ENCODE measurements at regions not wholly inside any gene's neighbourhood (a gene's known extent, or its start where the extent isn't known, plus 50 kb on each side); places are given as distances from the start of the nearest gene placed in this dataset.

GRCh38 chr12:115895247-115895646, 382.2 kb downstream of the MED13L start:
- no peaks in the 10 kb centered on the region for H3K36me3 ChIP-seq (ENCODE audit: insufficient read depth, low read length)
- no peaks in the 10 kb centered on the region for H3K27me3 ChIP-seq (ENCODE audit: insufficient read depth, low read depth, low read length)
- no peaks in the 10 kb centered on the region for H3K9me3 ChIP-seq (ENCODE audit: low read length)
- H3K9me2 ChIP-seq (ENCODE audit: insufficient read depth, low read length), result no peaks in the 10 kb centered on the region
- H3K27ac ChIP-seq (ENCODE audit: low read length), result no peak overlapping the region
- no peaks in the 10 kb centered on the region for H4K20me1 ChIP-seq (ENCODE audit: insufficient read depth)
- no peak overlapping the region for H3K4me3 ChIP-seq (ENCODE audit: low read length)
- no peak overlapping the region for H3K4me2 ChIP-seq (ENCODE audit: low read length)
- no peak overlapping the region for H2AFZ ChIP-seq (ENCODE audit: low read depth, low read length)
- TF ChIP-seq EZH2 (IDR thresholded peaks at IDR 0.05; ENCODE audit: borderline replicate concordance, insufficient read depth, low read length, poor library complexity, severe bottlenecking) (no peak), SMC3 (conservative IDR thresholded peaks at IDR 0.05; ENCODE audit: poor library complexity) (no peak)
- no peaks in the 10 kb centered on the region for H3K79me2 ChIP-seq (replicated peaks; ENCODE audit: insufficient read depth, low read length)
- no peaks in the 10 kb centered on the region for H3F3A ChIP-seq (ENCODE audit: insufficient read depth, low read length, poor library complexity, severe bottlenecking)
- H3K9ac ChIP-seq (ENCODE audit: low read length), result no peak overlapping the region

DNA sequence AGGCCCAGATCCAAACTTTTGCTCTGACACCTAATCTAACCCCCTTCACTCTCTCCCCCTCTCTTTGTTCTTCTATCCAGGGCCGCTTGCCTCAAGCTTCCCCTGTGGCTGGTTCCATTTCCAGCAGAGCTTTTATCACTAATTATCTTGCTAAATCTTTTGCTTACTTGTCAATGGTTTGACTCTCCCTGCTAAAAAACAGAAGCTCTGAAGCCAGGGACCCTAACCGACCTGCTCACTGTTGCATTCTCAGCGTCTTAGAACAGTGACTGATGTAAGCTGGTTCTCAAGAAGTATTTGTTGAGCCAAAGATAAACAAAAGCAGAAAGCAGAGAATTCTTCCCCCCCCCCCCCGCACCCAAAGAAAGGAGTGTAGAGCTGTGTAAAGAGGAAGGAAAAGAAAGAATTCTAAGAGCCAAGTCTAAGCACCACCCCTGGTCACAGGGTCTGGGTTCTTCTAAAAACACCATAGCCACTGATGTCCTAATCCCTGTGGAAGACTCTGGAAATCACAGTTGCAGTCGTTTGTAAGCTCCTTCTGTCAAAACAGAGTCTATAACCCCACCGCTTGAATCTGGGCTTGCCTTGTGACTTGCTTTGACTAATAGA, 385.8 kb downstream of the MED13L start:
- no peak overlapping the region for H3K4me2 ChIP-seq (ENCODE audit: low read length)
- TF ChIP-seq EZH2 (IDR thresholded peaks at IDR 0.05; ENCODE audit: borderline replicate concordance, insufficient read depth, low read length, poor library complexity, severe bottlenecking) (no peak), RAD21 (conservative IDR thresholded peaks at IDR 0.05) (no peak), EP300 (conservative IDR thresholded peaks at IDR 0.05; ENCODE audit: poor library complexity, severe bottlenecking) (no peak), TAF1 (IDR thresholded peaks at IDR 0.05; ENCODE audit: low read depth) (no peak), REST (IDR thresholded peaks at IDR 0.05; ENCODE audit: borderline replicate concordance) (no peak), MXI1 (conservative IDR thresholded peaks at IDR 0.05; ENCODE audit: poor library complexity, severe bottlenecking) (no peak), SMC3 (conservative IDR thresholded peaks at IDR 0.05; ENCODE audit: poor library complexity) (no peak), POLR2AphosphoS5 (IDR thresholded peaks at IDR 0.05) (no peak), CTCF (IDR thresholded peaks at IDR 0.05; ENCODE audit: poor library complexity, severe bottlenecking) (no peak)
- no peak overlapping the region for H3K27ac ChIP-seq (ENCODE audit: low read length)

More for the DNA sequence above, 385.8 kb downstream of the MED13L start:
- Histone ChIP-seq H3K9me3 (ENCODE audit: low read length) (no peaks in the 10 kb centered on the region), H3K4me3 (ENCODE audit: low read length) (no peak overlapping the region), H3F3A (ENCODE audit: insufficient read depth, low read length, poor library complexity, severe bottlenecking) (no peaks in the 10 kb centered on the region), H3K79me2 (replicated peaks; ENCODE audit: insufficient read depth, low read length) (no peaks in the 10 kb centered on the region), H3K9ac (ENCODE audit: low read length) (no peak overlapping the region), H3K36me3 (ENCODE audit: insufficient read depth, low read length) (no peaks in the 10 kb centered on the region), H3K9me2 (ENCODE audit: insufficient read depth, low read length) (no peaks in the 10 kb centered on the region), H2AFZ (ENCODE audit: low read depth, low read length) (no peak overlapping the region), H4K20me1 (ENCODE audit: insufficient read depth) (no peaks in the 10 kb centered on the region), H3K27me3 (ENCODE audit: insufficient read depth, low read depth, low read length) (no peaks in the 10 kb centered on the region)
